ENCODE measurements at regions not wholly inside any gene's neighbourhood (a gene's known extent, or its start where the extent isn't known, plus 50 kb on each side); places are given as distances from the start of the nearest gene placed in this dataset.

DNA sequence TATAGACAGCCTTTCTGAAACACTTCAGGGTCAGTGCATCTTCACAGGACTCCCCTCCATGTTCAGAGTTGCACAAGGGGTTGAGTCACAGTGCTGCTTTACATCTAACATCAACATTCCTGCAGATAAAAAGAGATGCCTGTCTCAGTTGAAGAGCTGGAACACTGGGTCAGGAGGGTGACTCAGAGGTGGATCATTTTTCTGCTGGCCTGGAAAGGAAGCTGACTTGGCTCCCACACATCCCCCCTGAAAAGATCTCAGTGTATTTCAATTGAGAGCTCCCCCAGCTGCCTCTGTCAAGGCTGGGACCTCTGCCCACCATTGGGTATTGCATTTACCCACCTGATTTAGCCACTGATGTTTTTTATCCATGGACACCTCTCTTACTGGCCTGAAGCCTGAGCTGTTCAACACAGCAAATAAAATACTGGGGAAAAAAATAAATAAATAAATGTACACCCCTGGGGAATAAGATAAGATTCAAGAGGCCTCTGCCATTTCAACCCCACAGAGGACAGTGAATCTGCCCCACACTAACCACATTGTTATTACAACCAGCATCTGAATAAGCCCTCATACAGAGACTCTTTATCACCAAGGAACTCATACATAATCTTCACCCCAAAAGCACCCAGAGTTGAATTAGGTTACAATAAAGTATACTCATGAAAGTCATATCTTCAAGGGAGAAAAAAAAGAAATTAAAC is 716.4 kb downstream of the SEMA5A start:
- TF ChIP-seq, protein P1, sequence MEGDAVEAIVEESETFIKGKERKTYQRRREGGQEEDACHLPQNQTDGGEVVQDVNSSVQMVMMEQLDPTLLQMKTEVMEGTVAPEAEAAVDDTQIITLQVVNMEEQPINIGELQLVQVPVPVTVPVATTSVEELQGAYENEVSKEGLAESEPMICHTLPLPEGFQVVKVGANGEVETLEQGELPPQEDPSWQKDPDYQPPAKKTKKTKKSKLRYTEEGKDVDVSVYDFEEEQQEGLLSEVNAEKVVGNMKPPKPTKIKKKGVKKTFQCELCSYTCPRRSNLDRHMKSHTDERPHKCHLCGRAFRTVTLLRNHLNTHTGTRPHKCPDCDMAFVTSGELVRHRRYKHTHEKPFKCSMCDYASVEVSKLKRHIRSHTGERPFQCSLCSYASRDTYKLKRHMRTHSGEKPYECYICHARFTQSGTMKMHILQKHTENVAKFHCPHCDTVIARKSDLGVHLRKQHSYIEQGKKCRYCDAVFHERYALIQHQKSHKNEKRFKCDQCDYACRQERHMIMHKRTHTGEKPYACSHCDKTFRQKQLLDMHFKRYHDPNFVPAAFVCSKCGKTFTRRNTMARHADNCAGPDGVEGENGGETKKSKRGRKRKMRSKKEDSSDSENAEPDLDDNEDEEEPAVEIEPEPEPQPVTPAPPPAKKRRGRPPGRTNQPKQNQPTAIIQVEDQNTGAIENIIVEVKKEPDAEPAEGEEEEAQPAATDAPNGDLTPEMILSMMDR (IDR thresholded peaks at IDR 0.05 in 2 of 3, conservative IDR thresholded peaks at IDR 0.05 in 1 of 3; ENCODE audit: control insufficient read depth in 2 of 3, extremely low read depth in 1 of 3, insufficient read depth in 1 of 3, low read depth in 3 of 3, low read length in 3 of 3) = no peak
- TF ChIP-seq ZNF622 (IDR thresholded peaks at IDR 0.05) (no peak), PAX8 (IDR thresholded peaks at IDR 0.05) (no peak), BRCA1 (IDR thresholded peaks at IDR 0.05; ENCODE audit: low read depth, low read length) (no peak)

Data from GM12878 (cell line).